Upper lobe of left lung (tissue), 6 donors: ENCODE measurements at regions not wholly inside any gene's neighbourhood (a gene's known extent, or its start where the extent isn't known, plus 50 kb on each side); places are given as distances from the start of the nearest gene placed in this dataset.

Source experiments
- ATAC-seq, 2 donors: fragments of 200-7000 bp; cut with Tn5 transposase; one replicate each; pipeline ENCODE4 v1.9.1; 2022; ENCODE audit warnings: mild to moderate bottlenecking in 2 of 2, moderate library complexity in 2 of 2; ENCODE audit not compliant: low FRiP score in 2 of 2
- DNase-seq, 2 donors: peaks; one replicate each; pipeline ENCODE4 v3.0.0-alpha.2; 2019 to 2020
- H3K27ac ChIP-seq, 4 donors: fragments of 200-600 bp; sonication (generic); one replicate each; pipeline ENCODE4 v1.5.1; 2016 to 2019
- H3K27me3 ChIP-seq, 4 donors: fragments of 200-600 bp; sonication (generic); one replicate each; pipeline ENCODE4 v1.5.1; 2017 to 2019
- H3K36me3 ChIP-seq, 4 donors: fragments of 200-600 bp; sonication (generic); one replicate each; pipeline ENCODE4 v1.5.1; 2016 to 2019
- H3K4me1 ChIP-seq, 4 donors: fragments of 200-600 bp; sonication (generic); one replicate each; pipeline ENCODE4 v1.5.1; 2018 to 2019
- H3K4me3 ChIP-seq, 4 donors: fragments of 200-600 bp; sonication (generic); one replicate each; pipeline ENCODE4 v1.5.1; 2017 to 2019; ENCODE audit warnings: mild to moderate bottlenecking in 2 of 4, moderate library complexity in 1 of 4
- H3K9me3 ChIP-seq, 4 donors: fragments of 200-600 bp; sonication (generic); one replicate each; pipeline ENCODE4 v1.5.1; 2018 to 2019
- EP300 ChIP-seq, 4 donors: sonication (generic); formaldehyde crosslinking; IDR thresholded peaks; one replicate each; pipeline ENCODE4 v1.5.1; 2017; ENCODE audit warnings: antibody characterized with exemption in 4 of 4, control low read depth in 2 of 4
- POLR2A ChIP-seq, 4 donors: fragments of 450-650 bp; IDR thresholded peaks; one replicate each; pipeline ENCODE4 v1.5.1; 2016 to 2017; ENCODE audit warnings: antibody characterized with exemption in 4 of 4, mild to moderate bottlenecking in 2 of 4
- POLR2AphosphoS5 ChIP-seq, 2 donors: sonication (generic); formaldehyde crosslinking; IDR thresholded peaks; one replicate each; pipeline ENCODE4 v1.5.1; 2017; ENCODE audit warnings: antibody characterized with exemption in 2 of 2
- WGBS, 2 donors: methylation state at CpG; one replicate each; pipeline ENCODE4 v1.1.5; 2017 to 2018; 5-methylcytosine and 5-hydroxymethylcytosine counted together
- TF ChIP-seq, protein P1 (sequence below), 6 experiments: fragments of 450-650 bp in 4 of 6; fragments of 200-600 bp in 2 of 6; sonication (generic) in 2 of 6; IDR thresholded peaks; one replicate each; pipeline ENCODE4 v1.5.1; 2016 to 2019; ENCODE audit warnings: antibody characterized with exemption in 6 of 6
- donor health status: DM: no; HTN: no; CAD: no; lungs with moderate emphysema.
- donor health status: DM: no; HTN: yes; CAD: no; lungs with severe emphysema.

DNA sequence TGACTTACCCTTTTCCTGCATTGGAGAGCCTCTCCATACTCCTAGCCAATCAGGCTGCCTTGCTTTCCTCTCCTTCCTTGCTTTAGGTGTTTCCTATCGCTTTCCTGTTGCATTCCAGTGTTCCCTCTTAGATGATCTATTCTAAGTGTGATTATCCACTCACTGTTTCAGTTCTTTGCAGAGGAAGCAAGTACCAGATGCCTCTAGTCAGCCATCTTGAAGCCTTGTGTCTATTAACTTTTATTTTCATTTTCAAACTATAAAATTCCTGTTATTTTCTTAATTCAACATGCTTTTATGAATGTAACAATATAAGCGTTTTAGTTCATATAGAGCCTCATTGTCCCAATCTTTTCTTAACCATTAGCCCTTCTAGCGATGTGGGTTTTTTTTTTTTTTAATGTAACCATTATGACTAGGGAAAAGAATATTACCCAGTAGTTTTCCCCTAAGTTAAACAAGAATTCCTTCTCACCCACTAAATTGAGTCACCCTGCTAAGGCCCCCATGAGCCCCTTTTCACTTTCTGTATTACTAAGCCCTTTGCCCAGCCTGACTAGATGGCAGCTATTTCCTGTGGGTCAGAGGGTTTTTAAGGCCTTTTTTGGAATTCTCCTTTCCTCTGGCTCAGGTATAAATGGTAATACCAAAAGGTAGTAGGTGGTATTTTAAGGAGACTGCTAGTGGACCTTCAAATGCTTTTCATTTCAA is 229.4 kb upstream of the CTNNB1 start:
- Histone ChIP-seq H3K36me3 (no peaks in the 10 kb centered on the region), H3K27me3 (no peaks in the 10 kb centered on the region), H3K27ac (peak overlapping the region in 1 of 4 donors; percentile 64), H3K4me3 (no peak overlapping the region), H3K4me1 (peaks cover 24 to 29% (median 28%) of the 10 kb centered on the region in 4 donors), H3K9me3 (no peaks in the 10 kb centered on the region)
- DNase-seq (no peak), ATAC-seq (no peak)
- 86 to 93% methylated on average over 3 of the region's 3 CpGs for WGBS, 2 donors
- TF ChIP-seq EP300 (IDR thresholded peaks at IDR 0.05) (no peak), POLR2AphosphoS5 (IDR thresholded peaks at IDR 0.05) (no peak), POLR2A (IDR thresholded peaks at IDR 0.05) (no peak)
- TF ChIP-seq, protein P1, sequence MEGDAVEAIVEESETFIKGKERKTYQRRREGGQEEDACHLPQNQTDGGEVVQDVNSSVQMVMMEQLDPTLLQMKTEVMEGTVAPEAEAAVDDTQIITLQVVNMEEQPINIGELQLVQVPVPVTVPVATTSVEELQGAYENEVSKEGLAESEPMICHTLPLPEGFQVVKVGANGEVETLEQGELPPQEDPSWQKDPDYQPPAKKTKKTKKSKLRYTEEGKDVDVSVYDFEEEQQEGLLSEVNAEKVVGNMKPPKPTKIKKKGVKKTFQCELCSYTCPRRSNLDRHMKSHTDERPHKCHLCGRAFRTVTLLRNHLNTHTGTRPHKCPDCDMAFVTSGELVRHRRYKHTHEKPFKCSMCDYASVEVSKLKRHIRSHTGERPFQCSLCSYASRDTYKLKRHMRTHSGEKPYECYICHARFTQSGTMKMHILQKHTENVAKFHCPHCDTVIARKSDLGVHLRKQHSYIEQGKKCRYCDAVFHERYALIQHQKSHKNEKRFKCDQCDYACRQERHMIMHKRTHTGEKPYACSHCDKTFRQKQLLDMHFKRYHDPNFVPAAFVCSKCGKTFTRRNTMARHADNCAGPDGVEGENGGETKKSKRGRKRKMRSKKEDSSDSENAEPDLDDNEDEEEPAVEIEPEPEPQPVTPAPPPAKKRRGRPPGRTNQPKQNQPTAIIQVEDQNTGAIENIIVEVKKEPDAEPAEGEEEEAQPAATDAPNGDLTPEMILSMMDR (IDR thresholded peaks at IDR 0.05) = no peak

DNA sequence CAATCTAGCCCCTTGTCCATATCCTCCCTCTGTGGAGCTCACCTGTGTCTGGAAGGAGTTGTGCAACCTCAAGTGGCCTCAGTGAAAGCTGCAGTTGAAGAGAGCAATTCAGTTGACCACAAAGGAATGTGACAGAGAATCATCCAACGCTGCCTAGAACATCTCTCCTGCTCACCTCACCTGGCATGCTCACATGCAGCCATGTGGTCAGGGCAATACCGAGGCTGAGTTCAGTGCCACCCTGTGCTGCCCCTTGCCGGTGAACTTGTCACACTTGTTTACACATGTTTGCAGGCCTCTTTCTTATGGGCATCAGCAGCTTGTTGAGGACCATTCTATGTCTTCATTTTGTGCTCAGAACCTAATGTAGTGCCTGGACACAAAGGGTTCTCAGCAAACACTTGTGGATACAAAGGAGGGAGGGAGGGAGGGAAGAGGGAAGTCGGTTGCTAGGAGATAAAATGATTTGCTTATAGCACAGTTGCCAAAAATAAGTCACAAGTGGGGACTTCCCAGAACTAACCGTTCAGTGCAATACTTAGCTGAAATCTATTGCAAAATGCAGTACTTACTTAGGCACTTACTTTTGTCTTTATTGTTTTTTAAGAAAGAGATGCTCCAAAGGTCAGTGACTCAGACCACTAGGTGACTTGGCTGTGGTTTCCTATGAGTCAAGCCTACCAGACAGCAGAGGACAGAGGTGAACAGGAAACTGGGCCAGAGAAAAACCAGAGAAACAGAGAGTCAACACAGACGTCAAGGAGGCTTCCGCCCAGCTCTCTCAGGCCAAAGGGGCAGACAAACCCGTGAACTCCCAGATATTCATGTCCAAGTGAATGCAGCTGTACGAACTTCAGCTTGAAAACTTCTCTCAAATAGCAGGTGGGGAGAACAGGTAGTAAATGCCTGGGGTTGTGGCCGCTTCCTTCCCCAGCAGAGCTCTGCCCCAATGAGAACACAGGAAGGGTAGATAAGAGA is 227.8 kb upstream of the CTNNB1 start:
- Histone ChIP-seq H3K27ac (peak overlapping the region; percentile 64 to 80 (median 70)), H3K36me3 (no peaks in the 10 kb centered on the region), H3K4me1 (peaks cover 27 to 37% (median 34%) of the 10 kb centered on the region in 4 donors), H3K4me3 (no peak overlapping the region), H3K9me3 (no peaks in the 10 kb centered on the region), H3K27me3 (no peaks in the 10 kb centered on the region)
- ATAC-seq (peak; percentile 94 to 95), DNase-seq (peak in 1 of 2 donors; percentile 90)
- TF ChIP-seq POLR2AphosphoS5 (IDR thresholded peaks at IDR 0.05) (peak; percentile 83 to 88), POLR2A (IDR thresholded peaks at IDR 0.05) (peak in 1 of 4 donors; percentile 51), EP300 (IDR thresholded peaks at IDR 0.05) (peak; percentile 71 to 98 (median 94))
- TF ChIP-seq, protein P1 (IDR thresholded peaks at IDR 0.05) = peak in 4 of 6 experiments; percentile 11 to 45 (median 28)
- 14% methylated on average over 8 to 10 of the region's 10 CpGs for WGBS, 2 donors

DNA sequence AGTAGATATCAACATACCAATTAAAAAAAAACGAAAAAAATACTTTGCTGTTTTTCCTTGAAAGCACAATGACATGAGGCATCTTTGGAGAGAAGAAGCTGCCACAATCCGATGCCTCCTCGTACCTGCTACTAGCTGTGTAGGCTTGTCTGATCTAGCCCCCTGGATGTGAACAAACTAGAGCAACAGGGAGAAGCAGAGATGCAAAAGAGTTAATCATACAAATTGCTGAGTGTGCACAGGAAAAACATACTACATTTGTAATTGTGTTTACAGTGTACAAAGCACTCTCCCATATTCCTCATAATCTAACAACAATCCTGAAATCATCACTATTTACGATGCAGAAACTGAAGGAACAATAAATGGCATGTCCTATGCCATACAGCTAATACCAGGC is 227.0 kb upstream of the CTNNB1 start:
- no peak for DNase-seq
- Histone ChIP-seq H3K36me3 (no peaks in the 10 kb centered on the region), H3K4me3 (no peak overlapping the region), H3K27me3 (no peaks in the 10 kb centered on the region), H3K27ac (peak overlapping the region; percentile 64 to 80 (median 70)), H3K9me3 (no peaks in the 10 kb centered on the region), H3K4me1 (peaks cover 27 to 37% (median 34%) of the 10 kb centered on the region in 4 donors)
- TF ChIP-seq EP300 (IDR thresholded peaks at IDR 0.05) (no peak), POLR2A (IDR thresholded peaks at IDR 0.05) (no peak), POLR2AphosphoS5 (IDR thresholded peaks at IDR 0.05) (no peak)
- TF ChIP-seq, protein P1 (IDR thresholded peaks at IDR 0.05) = no peak
- WGBS, 2 donors = 75 to 81% methylated on average over 4 of the region's 4 CpGs
- no peak for ATAC-seq

DNA sequence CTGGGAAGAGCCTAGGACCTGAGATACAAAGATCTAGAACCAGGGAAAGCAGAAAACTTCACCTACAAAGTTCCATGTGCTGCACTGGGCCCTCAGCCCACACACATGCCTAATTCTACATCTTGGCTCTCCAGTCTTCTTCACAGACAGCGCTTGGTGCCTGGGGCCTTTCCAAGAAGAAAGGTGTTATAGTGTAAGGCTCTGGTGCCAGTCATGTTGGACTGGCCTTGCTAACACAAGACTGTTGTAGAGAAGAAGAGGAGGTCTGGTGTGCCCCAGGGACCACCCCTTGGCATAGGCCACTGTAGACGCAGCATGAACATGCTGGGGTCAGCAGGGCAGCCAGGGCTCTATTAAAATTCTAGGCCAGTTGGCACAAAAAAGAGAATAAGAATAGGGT is 226.2 kb upstream of the CTNNB1 start:
- Histone ChIP-seq H3K4me1 (peaks cover 27 to 37% (median 34%) of the 10 kb centered on the region in 4 donors), H3K9me3 (no peaks in the 10 kb centered on the region), H3K27me3 (no peaks in the 10 kb centered on the region), H3K36me3 (no peaks in the 10 kb centered on the region), H3K27ac (peak overlapping the region in 1 of 4 donors; percentile 75), H3K4me3 (no peak overlapping the region)
- DNase-seq = no peak
- no peak for TF ChIP-seq POLR2A (IDR thresholded peaks at IDR 0.05)
- TF ChIP-seq EP300 (IDR thresholded peaks at IDR 0.05) = no peak
- TF ChIP-seq, protein P1 (IDR thresholded peaks at IDR 0.05) = no peak
- TF ChIP-seq POLR2AphosphoS5 (IDR thresholded peaks at IDR 0.05) = no peak
- ATAC-seq = no peak
- 94 to 96% methylated on average over 2 of the region's 2 CpGs for WGBS, 2 donors
